Activated CD4-positive, CD25-positive, alpha-beta regulatory T cell treated with anti-CD3 and anti-CD28 coated beads, Interleukin-2, amount 50 U/mL, for 24 hours (primary cell): ENCODE measurements at regions not wholly inside any gene's neighbourhood (a gene's known extent, or its start where the extent isn't known, plus 50 kb on each side); places are given as distances from the start of the nearest gene placed in this dataset.

Source experiments
- ATAC-seq, 2 donors: fragments of 150-1000 bp; cut with Tn5 transposase; one replicate each; pipeline ENCODE4 v1.10.0; 2021; ENCODE audit warnings: mild to moderate bottlenecking in 1 of 2, moderate library complexity in 1 of 2

DNA sequence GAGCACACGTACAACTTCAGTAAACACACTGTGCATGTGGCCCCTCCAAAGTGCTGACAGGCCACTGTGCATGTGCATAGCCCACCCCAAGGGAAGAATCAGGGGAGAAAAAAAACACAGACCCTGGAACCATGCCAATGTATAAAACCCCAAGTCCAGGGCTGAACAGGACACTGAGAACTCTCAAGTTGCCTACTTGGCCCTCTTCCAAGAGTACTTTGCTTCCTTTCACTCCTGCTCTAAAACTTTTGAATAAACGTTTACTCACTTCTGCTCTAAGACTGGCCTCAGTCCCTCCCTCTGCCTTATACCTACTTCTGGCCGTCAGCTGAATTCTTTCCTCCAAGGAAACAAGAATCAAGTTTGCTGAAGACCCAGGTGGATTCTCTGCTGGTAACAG lies 77.7 kb upstream of the NFIB start:
- ATAC-seq, result no peak

DNA sequence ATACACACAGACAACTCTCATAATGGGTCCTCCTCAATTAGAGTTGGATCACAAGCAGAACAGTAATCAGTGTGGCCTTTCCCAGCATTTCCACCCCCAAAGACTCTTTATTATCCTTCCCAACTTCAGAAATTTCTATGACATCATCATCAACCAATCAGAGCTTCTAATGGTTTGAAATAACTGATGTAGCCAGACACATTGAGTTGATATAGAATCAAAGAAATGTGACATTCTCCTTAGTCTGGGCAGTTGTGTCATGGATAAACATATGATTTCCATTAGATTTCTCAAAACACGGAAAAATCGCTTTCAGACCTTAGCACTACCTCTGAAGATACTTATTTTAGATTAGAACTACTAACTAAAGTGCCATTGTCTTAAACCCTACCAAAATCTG lies 75.7 kb upstream of the NFIB start:
- no peak for ATAC-seq

DNA sequence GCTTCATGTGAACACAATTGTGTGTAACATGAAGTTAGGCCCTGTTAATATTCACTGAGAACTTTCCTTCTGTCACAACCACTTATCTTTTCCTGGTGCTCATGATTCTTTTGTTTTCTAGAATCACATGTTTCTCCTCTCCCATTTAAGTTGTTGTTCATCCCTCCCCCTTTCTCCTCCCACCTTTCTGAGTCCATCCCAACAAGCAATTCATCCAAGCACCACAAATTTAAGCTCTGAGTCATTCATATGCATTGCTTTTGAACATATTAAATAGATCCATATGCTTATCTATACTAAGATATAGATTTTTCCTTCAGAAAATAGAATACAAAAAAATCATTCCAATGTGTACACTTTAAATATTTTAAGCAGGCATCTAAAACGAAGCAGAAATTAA lies 75.2 kb upstream of the NFIB start:
- ATAC-seq, result no peak

DNA sequence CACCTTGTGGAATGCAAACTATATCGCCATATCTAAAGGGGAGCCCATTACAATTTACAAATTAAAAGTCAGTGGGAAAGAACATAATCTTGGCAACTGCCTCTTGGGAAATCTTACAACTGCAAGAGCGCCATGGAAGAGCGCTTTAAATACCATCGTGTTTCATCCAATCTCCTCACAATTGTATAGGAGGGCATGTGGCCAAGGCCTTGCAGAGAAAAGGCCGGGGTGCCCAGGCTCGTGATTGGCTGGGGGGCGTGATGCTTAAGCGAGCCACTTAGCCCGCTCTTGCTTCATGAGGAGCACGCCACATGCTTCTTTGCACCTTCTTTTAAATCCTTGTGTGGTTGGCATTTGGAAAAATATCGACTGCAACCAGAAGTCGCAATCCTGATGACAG lies 69.8 kb upstream of the NFIB start:
- no peak for ATAC-seq

DNA sequence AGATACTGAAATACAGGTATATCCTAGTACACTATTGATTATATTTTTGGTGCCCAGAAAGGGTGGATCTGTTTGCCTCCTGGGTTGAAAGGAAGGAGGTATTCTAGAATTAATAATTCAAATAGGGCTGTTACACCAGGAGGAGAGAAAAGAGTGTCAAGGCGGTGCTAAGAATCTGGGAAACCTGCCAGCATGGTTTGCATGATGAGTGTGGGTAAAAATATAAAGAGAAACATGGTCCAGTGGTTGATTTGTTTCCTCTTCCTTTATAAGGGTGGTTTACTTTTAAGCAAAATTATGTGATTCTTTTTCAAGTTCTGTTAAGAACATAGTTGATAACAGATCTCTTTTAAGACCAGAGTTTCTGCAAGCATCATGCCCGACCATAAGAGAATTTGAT lies 69.4 kb upstream of the NFIB start:
- no peak for ATAC-seq

DNA sequence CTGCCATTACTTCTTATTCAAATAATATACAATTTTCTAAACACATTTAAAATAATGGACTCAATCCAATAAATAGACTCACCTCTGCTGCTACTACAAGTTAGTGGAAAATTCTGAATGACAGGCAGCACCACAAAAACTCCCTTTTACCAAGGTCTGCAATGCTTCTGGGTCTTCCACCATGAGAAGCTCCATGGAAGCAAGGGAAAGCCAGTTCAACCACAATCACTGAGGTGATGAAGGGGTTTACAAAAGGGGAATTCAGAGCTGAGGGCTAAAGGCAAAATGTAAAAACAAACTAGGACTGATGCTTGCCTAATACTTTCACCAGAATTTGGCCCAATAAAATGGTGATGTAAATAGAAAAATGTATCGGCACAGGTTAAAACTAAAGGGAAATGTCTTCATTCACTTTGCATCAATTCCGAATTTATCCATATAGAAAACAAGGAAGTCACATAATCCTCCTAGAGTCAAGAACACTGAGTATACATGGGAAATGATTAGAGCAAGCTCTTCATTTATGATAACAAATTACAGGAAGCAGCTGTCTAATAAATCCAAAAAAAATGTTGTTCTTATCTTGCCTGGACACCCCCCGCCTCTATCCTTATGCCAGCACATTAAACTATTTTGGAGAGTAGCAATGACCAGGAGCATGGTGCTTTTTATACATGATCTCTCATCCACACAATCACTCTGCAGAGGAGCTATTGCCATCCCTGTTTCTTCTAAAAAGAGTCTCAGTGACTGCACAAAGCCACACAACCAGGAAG lies 66.3 kb upstream of the NFIB start:
- no peak for ATAC-seq

DNA sequence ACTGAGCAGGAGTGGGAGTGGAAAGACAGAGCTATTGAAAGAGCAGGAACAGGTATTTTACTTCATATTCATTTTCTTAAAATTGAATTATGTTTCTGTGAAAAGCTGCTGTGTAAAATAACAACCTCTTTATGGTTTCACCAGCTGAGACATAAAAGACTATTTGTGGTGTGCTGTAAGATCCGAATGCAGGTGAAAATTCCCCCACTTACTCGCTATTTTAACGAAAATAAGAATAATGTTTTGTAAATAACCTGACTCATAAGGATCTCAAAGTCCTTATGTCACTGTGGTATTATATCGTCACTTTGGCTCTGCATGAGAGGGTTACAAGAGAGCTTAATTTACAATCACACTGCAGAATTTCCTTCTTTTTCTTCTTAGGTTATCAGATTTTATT lies 65.3 kb upstream of the NFIB start:
- no peak for ATAC-seq

DNA sequence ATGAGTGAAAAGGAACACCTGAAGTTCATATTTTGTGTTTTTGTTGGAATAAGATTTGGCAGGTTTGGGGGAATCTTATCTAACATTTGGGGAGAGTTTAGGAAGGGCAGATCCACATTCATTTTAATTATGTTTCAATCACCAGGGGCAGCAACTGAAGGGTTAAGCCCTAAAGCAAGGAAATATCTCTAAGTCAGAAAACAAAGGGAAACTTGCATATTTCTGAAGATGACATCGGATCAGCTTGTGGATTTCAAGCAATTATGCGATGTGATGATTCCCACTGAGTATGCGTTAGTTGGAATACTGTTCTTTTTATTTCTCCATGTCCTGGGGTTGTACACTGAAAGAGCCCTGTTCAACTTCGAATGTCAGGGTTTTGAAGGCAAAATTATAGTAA lies 59.8 kb upstream of the NFIB start:
- ATAC-seq, result no peak

DNA sequence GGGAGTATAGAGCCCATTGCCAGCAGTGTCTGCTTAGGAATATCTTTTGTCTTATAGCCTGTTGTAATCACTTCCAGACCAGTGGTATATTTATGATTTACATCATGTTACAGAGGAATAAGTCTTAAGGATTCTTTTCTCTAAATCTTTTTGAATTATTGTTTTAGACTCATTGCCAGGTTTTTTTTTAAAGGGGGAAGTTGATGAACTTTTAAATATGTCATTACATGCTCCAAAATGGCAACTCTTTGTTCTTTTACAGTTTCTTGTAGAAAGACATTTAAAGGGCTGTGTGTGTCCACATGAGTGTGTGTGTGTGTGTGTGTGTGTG lies 59.4 kb upstream of the NFIB start:
- no peak for ATAC-seq

DNA sequence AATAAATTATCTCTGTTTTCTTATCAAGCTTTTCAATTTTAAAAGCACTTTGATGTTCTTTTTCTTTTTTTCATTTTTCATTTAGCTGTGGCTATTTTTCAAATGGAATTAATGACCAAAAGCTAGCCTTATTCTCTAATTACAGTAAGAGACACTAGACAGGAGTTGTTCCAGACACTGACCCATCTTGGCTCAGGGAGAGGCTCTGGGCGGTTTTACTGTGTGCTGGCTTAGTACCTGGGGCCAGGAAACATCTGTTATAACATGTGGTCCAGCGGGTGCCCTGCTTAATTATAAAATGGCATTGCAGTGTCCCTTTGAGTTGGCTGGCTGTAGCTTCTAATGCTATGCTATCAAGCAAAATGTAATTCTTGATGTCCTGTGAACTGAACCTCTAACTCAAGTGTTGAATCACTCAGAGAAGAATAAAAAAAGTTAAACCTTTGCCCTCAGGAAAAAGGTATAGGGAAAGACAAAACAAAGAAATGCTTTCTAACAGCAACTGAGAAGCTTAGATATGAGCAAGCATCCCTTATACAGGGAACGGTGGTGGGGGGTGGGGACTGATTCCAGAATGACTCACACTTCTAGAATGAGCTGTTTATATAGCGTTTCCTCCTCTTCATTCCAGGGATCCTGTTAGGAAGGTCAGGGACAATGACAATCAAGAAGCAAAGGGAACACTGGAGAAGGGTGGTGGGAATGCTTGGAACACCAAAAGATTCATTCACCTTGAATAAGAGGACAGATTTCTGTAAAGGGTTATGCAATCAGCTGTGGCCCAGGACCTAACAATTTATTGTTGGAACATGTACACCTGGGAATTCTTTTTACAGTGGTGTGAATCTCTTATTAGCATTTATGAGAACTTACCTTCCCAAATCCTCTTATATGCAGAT lies 58.7 kb upstream of the NFIB start:
- ATAC-seq, result no peak

DNA sequence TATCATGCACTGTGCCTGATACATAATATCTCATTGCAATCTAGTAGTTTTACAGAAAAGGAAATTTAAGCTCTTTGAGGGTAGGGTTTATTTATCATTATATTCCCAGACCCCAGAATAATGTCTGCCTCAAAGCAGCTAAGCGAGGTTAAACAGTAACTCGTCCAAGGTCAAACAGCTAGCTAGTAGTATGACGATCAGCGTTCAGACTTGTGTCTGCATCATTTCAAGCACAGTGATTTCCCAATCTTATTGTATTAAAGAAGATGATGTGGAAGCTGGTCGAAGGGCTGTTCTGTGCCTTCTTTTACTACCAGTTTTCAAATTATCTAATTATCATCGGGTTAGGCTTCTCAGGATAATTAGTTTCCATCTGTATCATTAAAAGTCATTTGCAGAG lies 55.1 kb upstream of the NFIB start:
- no peak for ATAC-seq

DNA sequence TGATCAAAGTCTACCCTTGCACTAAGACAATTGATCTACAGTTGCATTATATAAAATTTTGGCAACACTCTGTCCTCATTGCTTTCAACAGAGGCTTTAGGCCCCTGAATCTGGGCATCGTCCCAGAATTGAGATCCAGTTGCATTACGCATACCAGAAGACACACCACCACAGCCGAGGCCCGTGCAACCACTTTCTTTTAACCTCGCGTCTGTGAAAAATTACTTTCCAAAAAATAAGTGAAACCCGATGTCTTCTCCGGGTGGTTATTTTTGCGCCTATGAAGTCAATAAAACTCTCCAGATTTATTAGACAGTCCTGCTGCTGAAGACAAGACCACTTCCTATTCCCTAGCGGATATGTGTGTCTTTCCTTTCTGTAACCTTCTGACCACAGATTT lies 52.1 kb upstream of the NFIB start:
- ATAC-seq, result no peak

DNA sequence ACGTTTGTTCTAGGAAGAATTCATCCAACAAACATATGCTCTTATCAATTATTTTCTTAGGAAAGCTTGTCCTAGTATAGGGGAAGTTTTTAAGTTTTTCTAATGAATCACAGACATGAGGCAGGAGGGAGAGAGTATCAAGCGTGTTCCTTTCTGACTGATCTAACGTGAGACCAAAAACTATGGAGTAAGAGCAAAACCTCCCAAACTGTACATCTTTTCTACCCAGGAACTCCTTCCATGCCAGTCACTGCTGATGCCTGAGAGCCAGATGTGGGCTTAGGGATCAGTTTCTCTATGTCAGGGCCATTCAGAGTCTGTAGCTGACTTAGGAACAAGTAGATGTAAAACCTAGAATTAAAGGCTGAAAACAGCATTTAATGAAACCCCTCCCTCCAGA lies 51.7 kb upstream of the NFIB start:
- no peak for ATAC-seq
